ENCODE measurements at regions not wholly inside any gene's neighbourhood (a gene's known extent, or its start where the extent isn't known, plus 50 kb on each side); places are given as distances from the start of the nearest gene placed in this dataset.

DNA sequence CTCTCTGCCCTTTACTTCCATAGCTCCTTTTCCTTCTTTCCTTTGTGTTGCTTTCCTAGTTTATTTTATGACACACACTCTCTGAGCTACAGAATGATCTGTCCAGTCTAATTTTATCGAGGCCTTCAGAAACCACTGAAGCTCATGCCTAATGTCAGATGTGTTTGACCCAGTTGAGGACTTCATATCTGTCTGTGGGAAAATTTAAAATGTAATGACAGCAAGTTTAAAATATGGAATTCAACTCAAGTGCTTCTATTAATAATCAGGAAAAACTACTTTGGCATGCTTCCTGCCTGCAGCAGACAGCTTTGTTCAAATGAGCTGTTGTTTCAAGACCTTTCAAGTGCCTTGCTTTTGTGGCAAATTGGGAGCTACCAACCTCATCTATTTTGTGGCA, 261.8 kb upstream of the MTNR1B start:
- no peak overlapping the region for H2BK15ac ChIP-seq (ENCODE audit: low read length)
- no peak overlapping the region for H3K56ac ChIP-seq (replicated peaks; ENCODE audit: insufficient read length, low read depth, low read length)
- no peak for DNase-seq (ENCODE audit: low read depth in 1 of 2, low spot score in 2 of 2)
- no peaks in the 10 kb centered on the region for H3K79me1 ChIP-seq (ENCODE audit: low read depth, low read length)
- no peak overlapping the region for H2BK12ac ChIP-seq (ENCODE audit: low read depth, low read length)
- no peak overlapping the region for H2BK5ac ChIP-seq (ENCODE audit: low read depth, low read length)
- H3K4me1 ChIP-seq (replicated peaks in 1 of 4; ENCODE audit: control insufficient read depth in 3 of 4, insufficient read depth in 4 of 4, low read length in 3 of 4), result peaks cover under 1 to 11% (median 2%) of the 10 kb centered on the region in 4 experiments; a peak in 4 of 7 replicates
- H2AFZ ChIP-seq (ENCODE audit: low read length), result no peak overlapping the region
- H3K27ac ChIP-seq (ENCODE audit: low read depth, low read length), result no peak overlapping the region
- H4K8ac ChIP-seq (ENCODE audit: extremely low read depth, insufficient read depth, low read length), result no peak overlapping the region
- POLR2A ChIA-PET (ENCODE audit: partially characterized antibody), result interaction anchor here (1.5 kb wide), 1 partner anchor 12 kb away, joined by 3 read pairs; no protein-coding TSS in a partner anchor
- no peak overlapping the region for H3K4me3 ChIP-seq (ENCODE audit: extremely low read depth in 1 of 4, insufficient read depth in 2 of 4, low read depth in 3 of 4, low read length in 4 of 4)
- H3K23me2 ChIP-seq (ENCODE audit: low read depth, low read length), result peaks cover 10% of the 10 kb centered on the region; the same call in 1 of the 2 replicates
- H3K4ac ChIP-seq (replicated peaks; ENCODE audit: insufficient read length, low read depth, low read length), result no peak overlapping the region
- no peak for FAIRE-seq
- H3K36me3 ChIP-seq (ENCODE audit: control insufficient read depth in 2 of 4, insufficient read depth in 4 of 4, low read length in 3 of 4), result no peaks in the 10 kb centered on the region
- no peak overlapping the region for H4K5ac ChIP-seq (ENCODE audit: insufficient read length, low read depth, low read length)
- H4K20me1 ChIP-seq (replicated peaks in 1 of 2; ENCODE audit: control insufficient read depth in 1 of 2, insufficient read depth in 2 of 2, low read length in 2 of 2), result peaks cover 0 to 6% of the 10 kb centered on the region in 2 experiments
- CTCF ChIA-PET (ENCODE audit: partially characterized antibody), result interaction anchor here (0.9 to 2.1 kb wide), 4 partner anchors 154 to 570 kb away, joined by 3 to 5 read pairs (median 4); no protein-coding TSS in a partner anchor
- H3K23ac ChIP-seq (ENCODE audit: insufficient read length), result no peak overlapping the region
- H2BK20ac ChIP-seq (ENCODE audit: low read length), result no peak overlapping the region
- no peak overlapping the region for H2BK120ac ChIP-seq (replicated peaks; ENCODE audit: low read depth, low read length)
- TF ChIP-seq CTBP2 (IDR thresholded peaks at IDR 0.05; ENCODE audit: borderline replicate concordance, insufficient read depth, insufficient read length, low read length), result no peak
- no peak for TF ChIP-seq POU5F1 (IDR thresholded peaks at IDR 0.05; ENCODE audit: low read depth, low read length)
- no peak for TF ChIP-seq RFX5 (IDR thresholded peaks at IDR 0.05; ENCODE audit: borderline replicate concordance, low read depth, low read length)
- no peak for TF ChIP-seq KDM4A (IDR thresholded peaks at IDR 0.05; ENCODE audit: low read depth, low read length, severe bottlenecking)
- no peak for TF ChIP-seq POLR2A (IDR thresholded peaks at IDR 0.05; ENCODE audit: control extremely low read depth in 1 of 2, low read depth in 2 of 2, low read length in 2 of 2)
- TF ChIP-seq, protein P1, sequence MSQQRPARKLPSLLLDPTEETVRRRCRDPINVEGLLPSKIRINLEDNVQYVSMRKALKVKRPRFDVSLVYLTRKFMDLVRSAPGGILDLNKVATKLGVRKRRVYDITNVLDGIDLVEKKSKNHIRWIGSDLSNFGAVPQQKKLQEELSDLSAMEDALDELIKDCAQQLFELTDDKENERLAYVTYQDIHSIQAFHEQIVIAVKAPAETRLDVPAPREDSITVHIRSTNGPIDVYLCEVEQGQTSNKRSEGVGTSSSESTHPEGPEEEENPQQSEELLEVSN (IDR thresholded peaks at IDR 0.05), result no peak
- no peak overlapping the region for H4K91ac ChIP-seq (replicated peaks; ENCODE audit: insufficient read length, low read length)
- H3K18ac ChIP-seq (ENCODE audit: extremely low read depth, low read length), result no peak overlapping the region
- H3K27me3 ChIP-seq (replicated peaks in 1 of 4; ENCODE audit: control insufficient read depth in 3 of 4, extremely low read depth in 1 of 4, insufficient read depth in 3 of 4, low read length in 3 of 4), result no peaks in the 10 kb centered on the region
- WGBS, 2 experiments (ENCODE audit: extremely low coverage in 1 of 2, insufficient coverage in 1 of 2, insufficient read length in 1 of 2, insufficient replicate concordance in 2 of 2, low coverage in 1 of 2, low lambda C conversion rate in 2 of 2, missing lambda C conversion rate in 1 of 2), result 90% methylated on average over 1 of the region's 1 CpG; no CpG with 5 or more reads in 1 of the 2 experiments
- no peaks in the 10 kb centered on the region; a peak in 1 of 4 replicates for H3K9me3 ChIP-seq (ENCODE audit: insufficient read depth in 2 of 2, low read depth in 1 of 2, low read length in 1 of 2)
- no peak overlapping the region for H3K4me2 ChIP-seq (ENCODE audit: insufficient read depth in 1 of 2, low read depth in 2 of 2, low read length in 2 of 2)
- H3K14ac ChIP-seq (ENCODE audit: insufficient read length), result no peak overlapping the region
- no peak overlapping the region for H3K9ac ChIP-seq (replicated peaks in 1 of 4; ENCODE audit: extremely low read depth in 1 of 4, low read depth in 3 of 4, low read length in 3 of 4)
- no peak overlapping the region for H2AK5ac ChIP-seq (ENCODE audit: low read depth, low read length)
- H3K79me2 ChIP-seq (ENCODE audit: control insufficient read depth in 1 of 2, insufficient read depth in 2 of 2, low read length in 2 of 2), result no peaks in the 10 kb centered on the region
